ENCODE measurements at regions not wholly inside any gene's neighbourhood (a gene's known extent, or its start where the extent isn't known, plus 50 kb on each side); places are given as distances from the start of the nearest gene placed in this dataset.
"Not testable (repeated sequence)": the region's sequence is repeated elsewhere in the genome, so short reads cannot be mapped to it uniquely, and the experiment has no call there.

DNA sequence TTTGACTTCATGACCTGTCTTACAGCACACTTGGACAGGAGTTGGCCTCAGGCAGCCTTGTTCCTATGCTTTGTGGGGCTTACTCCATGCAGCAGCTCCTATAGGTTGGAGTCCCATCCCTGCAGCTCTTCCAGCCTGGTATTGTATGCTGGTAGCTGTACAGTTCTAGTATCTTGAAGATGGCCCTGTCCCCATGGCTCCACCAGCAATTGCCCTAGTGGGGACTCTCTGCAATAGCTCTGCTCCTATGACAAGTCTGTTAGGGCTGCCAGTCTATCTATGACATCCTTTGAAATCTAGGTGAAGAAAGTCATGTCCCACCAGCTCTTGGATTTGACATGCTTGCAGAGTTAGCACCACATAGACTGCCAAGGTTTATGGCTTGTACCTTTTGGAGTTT is 252.6 kb downstream of the ANTXR2 start:
- Histone ChIP-seq H3K9me3 (ENCODE audit: control insufficient read depth in 2 of 2, insufficient read depth in 1 of 2, low read length in 1 of 2) (no peaks in the 10 kb centered on the region), H3K36me3 (ENCODE audit: control insufficient read depth in 2 of 2, insufficient read depth in 2 of 2, low read length in 1 of 2) (no peaks in the 10 kb centered on the region), H3K4me3 (ENCODE audit: low read length in 2 of 2) (no peak overlapping the region), H3K27ac (ENCODE audit: low read depth in 1 of 2, low read length in 1 of 2) (no peak overlapping the region), H3K27me3 (ENCODE audit: control insufficient read depth in 2 of 2, insufficient read depth in 1 of 2, low read length in 1 of 2) (no peaks in the 10 kb centered on the region), H3K4me1 (ENCODE audit: control insufficient read depth in 2 of 2, insufficient read depth in 2 of 2, low read length in 2 of 2) (no peaks in the 10 kb centered on the region)
- DNase-seq (ENCODE audit: low read depth in 6 of 9, low spot score in 9 of 9) = no peak

- WGBS = 93% methylated on average over 2 of the region's 2 CpGs
- not testable (repeated sequence) for H3K9me3 ChIP-seq (ENCODE audit: control insufficient read depth in 2 of 2, insufficient read depth in 1 of 2, low read length in 1 of 2); DNase-seq (ENCODE audit: low read depth in 6 of 9, low spot score in 9 of 9); H3K27ac ChIP-seq (ENCODE audit: low read depth in 1 of 2, low read length in 1 of 2); H3K36me3 ChIP-seq (ENCODE audit: control insufficient read depth in 2 of 2, insufficient read depth in 2 of 2, low read length in 1 of 2); H3K4me3 ChIP-seq (ENCODE audit: low read length in 2 of 2); H3K27me3 ChIP-seq (ENCODE audit: control insufficient read depth in 2 of 2, insufficient read depth in 1 of 2, low read length in 1 of 2); H3K4me1 ChIP-seq (ENCODE audit: control insufficient read depth in 2 of 2, insufficient read depth in 2 of 2, low read length in 2 of 2)
These were observed 265.1 kb downstream of the ANTXR2 start for GRCh38 chr4:79807933-79808332.

DNA sequence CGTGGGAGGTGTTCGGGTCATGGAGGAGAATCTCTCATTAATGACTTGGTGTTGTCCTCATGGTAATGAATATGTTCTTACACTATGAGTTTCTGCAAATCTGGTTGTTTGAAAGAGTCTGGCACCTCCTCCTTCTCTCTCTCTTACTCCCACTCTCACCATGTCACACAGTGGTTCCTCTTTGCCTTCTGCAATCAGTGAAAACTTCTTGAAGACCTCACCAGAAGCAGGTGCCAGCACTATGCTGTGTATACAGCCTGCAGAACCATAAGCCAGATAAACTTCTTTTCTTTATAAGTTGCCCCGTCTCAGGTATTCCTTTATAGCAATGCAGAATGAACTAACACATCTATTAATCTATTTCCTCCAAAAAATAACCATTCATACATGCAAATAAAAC is 275.0 kb downstream of the ANTXR2 start:
- H3K27ac ChIP-seq (ENCODE audit: low read depth in 1 of 2, low read length in 1 of 2) = no peak overlapping the region
- H3K4me3 ChIP-seq (ENCODE audit: low read length in 2 of 2) = no peak overlapping the region
- H3K36me3 ChIP-seq (ENCODE audit: control insufficient read depth in 2 of 2, insufficient read depth in 2 of 2, low read length in 1 of 2) = no peaks in the 10 kb centered on the region
- no peaks in the 10 kb centered on the region for H3K27me3 ChIP-seq (ENCODE audit: control insufficient read depth in 2 of 2, insufficient read depth in 1 of 2, low read length in 1 of 2)
- H3K9me3 ChIP-seq (ENCODE audit: control insufficient read depth in 2 of 2, insufficient read depth in 1 of 2, low read length in 1 of 2) = no peaks in the 10 kb centered on the region
- 95% methylated on average over 3 of the region's 3 CpGs for WGBS
- peak in 3 of 9 donors; percentile 13 to 51 (median 16) for DNase-seq (ENCODE audit: low read depth in 6 of 9, low spot score in 9 of 9)
- no peaks in the 10 kb centered on the region for H3K4me1 ChIP-seq (ENCODE audit: control insufficient read depth in 2 of 2, insufficient read depth in 2 of 2, low read length in 2 of 2)

GRCh38 chr4:79796948-79797347 is 276.1 kb downstream of the ANTXR2 start:
- Histone ChIP-seq H3K4me1 (ENCODE audit: control insufficient read depth in 2 of 2, insufficient read depth in 2 of 2, low read length in 2 of 2) (no peaks in the 10 kb centered on the region), H3K9me3 (ENCODE audit: control insufficient read depth in 2 of 2, insufficient read depth in 1 of 2, low read length in 1 of 2) (no peaks in the 10 kb centered on the region), H3K27me3 (ENCODE audit: control insufficient read depth in 2 of 2, insufficient read depth in 1 of 2, low read length in 1 of 2) (no peaks in the 10 kb centered on the region), H3K36me3 (ENCODE audit: control insufficient read depth in 2 of 2, insufficient read depth in 2 of 2, low read length in 1 of 2) (no peaks in the 10 kb centered on the region), H3K27ac (ENCODE audit: low read depth in 1 of 2, low read length in 1 of 2) (peak overlapping the region in 1 of 2 donors; percentile 54), H3K4me3 (ENCODE audit: low read length in 2 of 2) (no peak overlapping the region)
- DNase-seq (ENCODE audit: low read depth in 6 of 9, low spot score in 9 of 9) = peak in 5 of 9 donors; percentile 10 to 61 (median 24)
- 80% methylated on average over 4 of the region's 4 CpGs for WGBS

- Histone ChIP-seq H3K9me3 (ENCODE audit: control insufficient read depth in 2 of 2, insufficient read depth in 1 of 2, low read length in 1 of 2) (peaks cover 0 to 9% of the 10 kb centered on the region in 2 donors), H3K27me3 (ENCODE audit: control insufficient read depth in 2 of 2, insufficient read depth in 1 of 2, low read length in 1 of 2) (no peaks in the 10 kb centered on the region), H3K27ac (ENCODE audit: low read depth in 1 of 2, low read length in 1 of 2) (no peak overlapping the region), H3K36me3 (ENCODE audit: control insufficient read depth in 2 of 2, insufficient read depth in 2 of 2, low read length in 1 of 2) (no peaks in the 10 kb centered on the region), H3K4me1 (ENCODE audit: control insufficient read depth in 2 of 2, insufficient read depth in 2 of 2, low read length in 2 of 2) (no peaks in the 10 kb centered on the region), H3K4me3 (ENCODE audit: low read length in 2 of 2) (no peak overlapping the region)
- 46% methylated on average over 1 of the region's 1 CpG for WGBS
- no peak for DNase-seq (ENCODE audit: low read depth in 6 of 9, low spot score in 9 of 9)
These were observed 284.1 kb downstream of the ANTXR2 start for GRCh38 chr4:79788884-79789283.

GRCh38 chr4:79780129-79780528 is 292.9 kb downstream of the ANTXR2 start:
- Histone ChIP-seq H3K27me3 (ENCODE audit: control insufficient read depth in 2 of 2, insufficient read depth in 1 of 2, low read length in 1 of 2) (no peaks in the 10 kb centered on the region), H3K4me3 (ENCODE audit: low read length in 2 of 2) (no peak overlapping the region)

GRCh38 chr4:79772510-79772909 is 300.5 kb downstream of the ANTXR2 start:
- no peak for DNase-seq (ENCODE audit: low read depth in 6 of 9, low spot score in 9 of 9)
- Histone ChIP-seq H3K4me3 (ENCODE audit: low read length in 2 of 2) (no peak overlapping the region), H3K36me3 (ENCODE audit: control insufficient read depth in 2 of 2, insufficient read depth in 2 of 2, low read length in 1 of 2) (no peaks in the 10 kb centered on the region), H3K27me3 (ENCODE audit: control insufficient read depth in 2 of 2, insufficient read depth in 1 of 2, low read length in 1 of 2) (no peaks in the 10 kb centered on the region), H3K9me3 (ENCODE audit: control insufficient read depth in 2 of 2, insufficient read depth in 1 of 2, low read length in 1 of 2) (no peaks in the 10 kb centered on the region), H3K27ac (ENCODE audit: low read depth in 1 of 2, low read length in 1 of 2) (no peak overlapping the region), H3K4me1 (ENCODE audit: control insufficient read depth in 2 of 2, insufficient read depth in 2 of 2, low read length in 2 of 2) (no peaks in the 10 kb centered on the region)

More at GRCh38 chr4:79780129-79780528, 292.9 kb downstream of the ANTXR2 start:
- Histone ChIP-seq H3K36me3 (ENCODE audit: control insufficient read depth in 2 of 2, insufficient read depth in 2 of 2, low read length in 1 of 2) (no peaks in the 10 kb centered on the region), H3K27ac (ENCODE audit: low read depth in 1 of 2, low read length in 1 of 2) (no peak overlapping the region), H3K9me3 (ENCODE audit: control insufficient read depth in 2 of 2, insufficient read depth in 1 of 2, low read length in 1 of 2) (no peaks in the 10 kb centered on the region), H3K4me1 (ENCODE audit: control insufficient read depth in 2 of 2, insufficient read depth in 2 of 2, low read length in 2 of 2) (no peaks in the 10 kb centered on the region)
- no peak for DNase-seq (ENCODE audit: low read depth in 6 of 9, low spot score in 9 of 9)

DNA sequence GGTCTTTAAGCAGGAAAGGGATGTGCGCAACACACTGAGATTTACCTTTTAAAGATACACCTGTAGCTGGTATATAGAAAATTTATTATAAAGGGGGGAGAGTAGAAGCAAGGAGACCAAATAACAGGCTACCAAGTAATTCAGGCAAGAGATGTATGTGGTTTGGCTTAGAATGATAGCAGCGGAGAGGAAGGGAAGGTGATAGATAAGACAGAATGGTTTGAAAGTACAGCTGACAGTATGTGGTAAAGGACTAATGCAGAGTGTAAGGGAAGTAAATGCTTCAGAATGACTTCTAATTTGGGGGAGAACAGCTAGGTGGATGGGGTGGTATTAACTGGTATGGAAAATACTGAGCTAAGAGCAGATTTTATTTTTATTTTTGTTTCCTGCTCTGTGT is 308.9 kb downstream of the ANTXR2 start:
- no peak overlapping the region for H3K27ac ChIP-seq (ENCODE audit: low read depth in 1 of 2, low read length in 1 of 2)

DNA sequence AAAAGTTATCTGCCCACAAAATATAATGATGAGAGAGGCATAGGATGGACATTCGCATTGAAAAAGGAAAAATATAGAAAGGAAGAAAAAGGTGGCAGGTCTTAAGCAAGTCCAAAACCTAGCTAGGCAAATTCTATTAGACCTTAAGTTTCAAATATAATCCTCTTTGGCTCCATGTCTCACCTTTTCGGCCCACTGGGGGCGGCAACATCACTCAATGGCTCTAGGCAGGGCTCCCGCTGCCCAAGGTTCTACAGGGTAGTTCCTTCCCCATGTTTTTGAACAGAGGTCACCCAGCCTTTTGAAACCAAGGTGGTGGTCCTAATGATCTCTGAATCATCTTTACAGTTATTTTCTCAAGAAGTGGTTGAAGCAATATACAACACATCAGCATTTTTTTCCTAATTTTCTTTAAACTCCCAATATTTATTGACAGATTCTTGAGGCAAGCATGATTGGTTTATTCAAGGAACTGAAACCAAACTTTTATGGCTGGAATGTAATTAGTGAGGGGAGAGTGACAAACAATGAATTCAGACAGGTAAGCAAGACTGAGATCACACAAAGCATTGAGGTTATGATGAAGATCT is 309.4 kb downstream of the ANTXR2 start:
- 96% methylated on average over 4 of the region's 4 CpGs for WGBS
- no peaks in the 10 kb centered on the region for H3K27me3 ChIP-seq (ENCODE audit: control insufficient read depth in 2 of 2, insufficient read depth in 1 of 2, low read length in 1 of 2)
- H3K36me3 ChIP-seq (ENCODE audit: control insufficient read depth in 2 of 2, insufficient read depth in 2 of 2, low read length in 1 of 2) = no peaks in the 10 kb centered on the region
- DNase-seq (ENCODE audit: low read depth in 6 of 9, low spot score in 9 of 9) = no peak
- H3K9me3 ChIP-seq (ENCODE audit: control insufficient read depth in 2 of 2, insufficient read depth in 1 of 2, low read length in 1 of 2) = no peaks in the 10 kb centered on the region
- H3K27ac ChIP-seq (ENCODE audit: low read depth in 1 of 2, low read length in 1 of 2) = no peak overlapping the region
- H3K4me3 ChIP-seq (ENCODE audit: low read length in 2 of 2) = no peak overlapping the region
- H3K4me1 ChIP-seq (ENCODE audit: control insufficient read depth in 2 of 2, insufficient read depth in 2 of 2, low read length in 2 of 2) = no peaks in the 10 kb centered on the region

More for the DNA sequence above, 308.9 kb downstream of the ANTXR2 start:
- no peak overlapping the region for H3K4me3 ChIP-seq (ENCODE audit: low read length in 2 of 2)
- no peaks in the 10 kb centered on the region for H3K9me3 ChIP-seq (ENCODE audit: control insufficient read depth in 2 of 2, insufficient read depth in 1 of 2, low read length in 1 of 2)
- H3K36me3 ChIP-seq (ENCODE audit: control insufficient read depth in 2 of 2, insufficient read depth in 2 of 2, low read length in 1 of 2) = no peaks in the 10 kb centered on the region
- H3K4me1 ChIP-seq (ENCODE audit: control insufficient read depth in 2 of 2, insufficient read depth in 2 of 2, low read length in 2 of 2) = no peaks in the 10 kb centered on the region
- WGBS = 97% methylated on average over 2 of the region's 2 CpGs
- H3K27me3 ChIP-seq (ENCODE audit: control insufficient read depth in 2 of 2, insufficient read depth in 1 of 2, low read length in 1 of 2) = no peaks in the 10 kb centered on the region
- no peak for DNase-seq (ENCODE audit: low read depth in 6 of 9, low spot score in 9 of 9)

- Histone ChIP-seq H3K9me3 (ENCODE audit: control insufficient read depth in 2 of 2, insufficient read depth in 1 of 2, low read length in 1 of 2) (no peaks in the 10 kb centered on the region), H3K4me3 (ENCODE audit: low read length in 2 of 2) (no peak overlapping the region), H3K27ac (ENCODE audit: low read depth in 1 of 2, low read length in 1 of 2) (no peak overlapping the region), H3K4me1 (ENCODE audit: control insufficient read depth in 2 of 2, insufficient read depth in 2 of 2, low read length in 2 of 2) (no peaks in the 10 kb centered on the region), H3K36me3 (ENCODE audit: control insufficient read depth in 2 of 2, insufficient read depth in 2 of 2, low read length in 1 of 2) (no peaks in the 10 kb centered on the region), H3K27me3 (ENCODE audit: control insufficient read depth in 2 of 2, insufficient read depth in 1 of 2, low read length in 1 of 2) (no peaks in the 10 kb centered on the region)
- DNase-seq (ENCODE audit: low read depth in 6 of 9, low spot score in 9 of 9) = no peak
These were observed 313.2 kb downstream of the ANTXR2 start for GRCh38 chr4:79759793-79760192.
